ENCODE measurements at regions not wholly inside any gene's neighbourhood (a gene's known extent, or its start where the extent isn't known, plus 50 kb on each side); places are given as distances from the start of the nearest gene placed in this dataset.

DNA sequence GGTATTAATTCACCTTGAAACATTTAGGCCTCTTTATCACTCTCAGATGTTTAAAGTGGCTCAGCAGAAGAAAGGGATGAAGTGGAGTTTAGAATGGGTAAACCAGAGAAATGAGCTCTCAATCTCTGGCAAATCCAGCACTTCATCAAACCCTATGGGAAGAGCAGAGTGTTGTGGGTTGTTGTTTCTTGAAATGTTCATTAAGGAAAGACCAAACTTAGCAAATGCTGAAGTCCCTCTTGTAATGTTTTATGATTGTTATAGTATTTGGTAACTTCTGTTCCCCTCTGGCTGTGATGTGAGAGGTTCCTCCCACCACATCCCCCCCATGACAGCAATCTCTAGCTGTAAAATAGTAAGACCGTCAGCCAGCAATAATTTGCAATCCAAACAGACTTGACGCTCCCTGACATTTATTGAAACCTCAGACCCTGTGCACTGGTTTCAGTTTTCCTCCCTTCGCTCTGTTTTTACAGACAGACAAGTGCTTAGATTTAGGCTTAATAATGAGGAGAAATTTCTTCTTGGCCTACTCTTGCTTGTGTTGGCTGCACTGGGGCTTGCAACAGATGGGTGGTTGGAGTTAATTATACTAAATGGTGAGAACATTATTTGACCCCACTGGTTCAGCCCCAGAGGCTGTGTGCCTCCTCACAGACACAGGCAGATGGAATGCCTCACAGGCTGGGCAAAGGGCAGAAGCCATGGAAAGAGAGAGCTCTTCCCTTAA lies 609.4 kb upstream of the SOX9 start:
- TF ChIP-seq, protein P1, sequence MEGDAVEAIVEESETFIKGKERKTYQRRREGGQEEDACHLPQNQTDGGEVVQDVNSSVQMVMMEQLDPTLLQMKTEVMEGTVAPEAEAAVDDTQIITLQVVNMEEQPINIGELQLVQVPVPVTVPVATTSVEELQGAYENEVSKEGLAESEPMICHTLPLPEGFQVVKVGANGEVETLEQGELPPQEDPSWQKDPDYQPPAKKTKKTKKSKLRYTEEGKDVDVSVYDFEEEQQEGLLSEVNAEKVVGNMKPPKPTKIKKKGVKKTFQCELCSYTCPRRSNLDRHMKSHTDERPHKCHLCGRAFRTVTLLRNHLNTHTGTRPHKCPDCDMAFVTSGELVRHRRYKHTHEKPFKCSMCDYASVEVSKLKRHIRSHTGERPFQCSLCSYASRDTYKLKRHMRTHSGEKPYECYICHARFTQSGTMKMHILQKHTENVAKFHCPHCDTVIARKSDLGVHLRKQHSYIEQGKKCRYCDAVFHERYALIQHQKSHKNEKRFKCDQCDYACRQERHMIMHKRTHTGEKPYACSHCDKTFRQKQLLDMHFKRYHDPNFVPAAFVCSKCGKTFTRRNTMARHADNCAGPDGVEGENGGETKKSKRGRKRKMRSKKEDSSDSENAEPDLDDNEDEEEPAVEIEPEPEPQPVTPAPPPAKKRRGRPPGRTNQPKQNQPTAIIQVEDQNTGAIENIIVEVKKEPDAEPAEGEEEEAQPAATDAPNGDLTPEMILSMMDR (IDR thresholded peaks at IDR 0.05), result no peak
- no peak for TF ChIP-seq POLR2AphosphoS5 (IDR thresholded peaks at IDR 0.05)
